HS-27A (cell line): ENCODE measurements at regions not wholly inside any gene's neighbourhood (a gene's known extent, or its start where the extent isn't known, plus 50 kb on each side); places are given as distances from the start of the nearest gene placed in this dataset.
"Not testable (repeated sequence)": the region's sequence is repeated elsewhere in the genome, so short reads cannot be mapped to it uniquely, and the experiment has no call there.

Experiments
- DNase-seq: peaks from one replicate; pipeline ENCODE4 v3.0.0-alpha.2; 2012; ENCODE audit warnings: low read depth, missing footprints

- DNase-seq: no peak
These were observed 50.3 kb upstream of the SNRK start for GRCh38 chr3:43236008-43236407.

- no peak for DNase-seq
These were observed 53.3 kb upstream of the SNRK start for GRCh38 chr3:43233062-43233461.

GRCh38 chr3:43231276-43232000 is 54.9 kb upstream of the SNRK start:
- DNase-seq: peak; percentile 48

GRCh38 chr3:43229865-43230264 is 56.5 kb upstream of the SNRK start:
- not testable (repeated sequence) for DNase-seq

GRCh38 chr3:43227685-43228084 is 58.7 kb upstream of the SNRK start:
- not testable (repeated sequence) for DNase-seq

- no peak for DNase-seq
These were observed 61.8 kb upstream of the SNRK start for GRCh38 chr3:43224405-43225073.

- no peak for DNase-seq
These were observed 62.5 kb upstream of the SNRK start for GRCh38 chr3:43223670-43224364.

GRCh38 chr3:43222590-43222989 is 63.8 kb upstream of the SNRK start:
- DNase-seq: no peak

- no peak for DNase-seq
These were observed 65.3 kb upstream of the SNRK start for GRCh38 chr3:43221076-43221475.

GRCh38 chr3:43219616-43220015 is 66.7 kb upstream of the SNRK start:
- DNase-seq: no peak

GRCh38 chr3:43218921-43219320 is 67.4 kb upstream of the SNRK start:
- DNase-seq: no peak

GRCh38 chr3:43218156-43218555 is 68.2 kb upstream of the SNRK start:
- DNase-seq: no peak

GRCh38 chr3:43217633-43218032 is 68.7 kb upstream of the SNRK start:
- DNase-seq: no peak

GRCh38 chr3:43217206-43217605 is 69.1 kb upstream of the SNRK start:
- no peak for DNase-seq

GRCh38 chr3:43215663-43216275 is 70.6 kb upstream of the SNRK start:
- no peak for DNase-seq

- DNase-seq: no peak
These were observed 71.2 kb upstream of the SNRK start for GRCh38 chr3:43215138-43215537.

GRCh38 chr3:43214616-43215015 is 71.7 kb upstream of the SNRK start:
- DNase-seq: no peak

- no peak for DNase-seq
These were observed 72.7 kb upstream of the SNRK start for GRCh38 chr3:43213631-43214030.

- DNase-seq: no peak
These were observed 73.3 kb upstream of the SNRK start for GRCh38 chr3:43212914-43213611.

- no peak for DNase-seq
These were observed 74.7 kb upstream of the SNRK start for GRCh38 chr3:43211681-43212080.

GRCh38 chr3:43210049-43211027 is 76.0 kb upstream of the SNRK start:
- DNase-seq: no peak
